ENCODE measurements at regions not wholly inside any gene's neighbourhood (a gene's known extent, or its start where the extent isn't known, plus 50 kb on each side); places are given as distances from the start of the nearest gene placed in this dataset.
"Not testable (repeated sequence)": the region's sequence is repeated elsewhere in the genome, so short reads cannot be mapped to it uniquely, and the experiment has no call there.

DNA sequence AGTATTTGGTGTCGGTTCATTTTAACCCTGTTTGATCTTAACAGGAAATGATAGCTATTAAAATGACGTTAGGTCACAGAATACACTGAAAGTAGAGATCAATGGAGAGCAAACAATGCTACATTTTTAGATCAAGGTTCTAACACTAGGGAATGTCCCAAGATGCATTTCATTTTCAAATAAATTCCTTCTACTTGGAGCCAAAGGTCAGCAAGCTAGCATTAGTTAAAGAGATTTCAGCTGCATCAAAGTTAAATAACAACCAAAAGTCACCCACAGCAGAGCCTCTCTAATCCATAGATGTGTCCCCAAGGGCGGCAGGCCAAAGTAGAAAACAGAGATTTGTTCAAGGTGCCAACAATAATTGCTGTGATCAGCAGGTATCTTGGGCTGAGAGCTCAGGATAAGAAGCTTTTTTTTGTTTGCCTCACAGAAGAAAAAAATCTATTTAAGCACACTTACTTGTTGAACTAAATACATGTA lies 1233.6 kb upstream of the TMEFF2 start:
- H3K9me3 ChIP-seq (ENCODE audit: insufficient read depth, low read length): no peaks in the 10 kb centered on the region
- no peaks in the 10 kb centered on the region for H4K20me1 ChIP-seq (ENCODE audit: insufficient read depth, low read length)
- H3K4me1 ChIP-seq (ENCODE audit: low read length): no peaks in the 10 kb centered on the region
- no peaks in the 10 kb centered on the region for H3K36me3 ChIP-seq (replicated peaks; ENCODE audit: low read depth, low read length)
- H3K79me2 ChIP-seq (ENCODE audit: low read length): no peaks in the 10 kb centered on the region
- H3K4me3 ChIP-seq (ENCODE audit: low read length): no peak overlapping the region
- no peaks in the 10 kb centered on the region for H3K27me3 ChIP-seq (ENCODE audit: low read depth, low read length)
- H3K27ac ChIP-seq (ENCODE audit: low read length): no peak overlapping the region
- H3K9ac ChIP-seq (ENCODE audit: low read length): no peak overlapping the region
- TF ChIP-seq CTCF (IDR thresholded peaks at IDR 0.05; ENCODE audit: low read depth, low read length) (no peak), EZH2phosphoT487 (IDR thresholded peaks at IDR 0.05; ENCODE audit: low read depth) (no peak)
- no peak overlapping the region for H3K4me2 ChIP-seq (ENCODE audit: low read length)
- H2AFZ ChIP-seq (ENCODE audit: low read depth, low read length): no peak overlapping the region

DNA sequence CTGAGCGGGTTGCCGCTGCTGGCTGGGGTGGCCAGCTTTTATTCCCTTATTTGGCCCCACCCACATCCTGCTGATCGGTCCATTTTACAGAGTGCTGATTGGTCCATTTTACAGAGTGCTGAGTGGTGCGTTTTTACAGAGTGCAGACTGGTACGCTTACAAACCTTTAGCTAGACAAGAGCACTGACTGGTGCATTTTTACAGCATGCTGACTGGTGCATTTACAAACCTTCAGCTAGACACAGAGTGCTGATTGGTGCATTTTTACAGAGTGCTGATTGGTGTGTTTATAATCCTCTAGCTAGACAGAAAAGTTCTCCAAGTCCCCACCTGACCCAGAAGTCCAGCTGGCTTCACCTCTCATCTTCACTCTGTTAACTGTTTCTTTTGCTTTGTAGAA lies 1217.6 kb upstream of the TMEFF2 start:
- H3K27me3 ChIP-seq (ENCODE audit: low read depth, low read length); H3K79me2 ChIP-seq (ENCODE audit: low read length); H3K4me3 ChIP-seq (ENCODE audit: low read length); H3K36me3 ChIP-seq (replicated peaks; ENCODE audit: low read depth, low read length); H2AFZ ChIP-seq (ENCODE audit: low read depth, low read length); H3K4me2 ChIP-seq (ENCODE audit: low read length); H4K20me1 ChIP-seq (ENCODE audit: insufficient read depth, low read length); H3K27ac ChIP-seq (ENCODE audit: low read length); H3K9me3 ChIP-seq (ENCODE audit: insufficient read depth, low read length); H3K9ac ChIP-seq (ENCODE audit: low read length); H3K4me1 ChIP-seq (ENCODE audit: low read length): not testable (repeated sequence)

DNA sequence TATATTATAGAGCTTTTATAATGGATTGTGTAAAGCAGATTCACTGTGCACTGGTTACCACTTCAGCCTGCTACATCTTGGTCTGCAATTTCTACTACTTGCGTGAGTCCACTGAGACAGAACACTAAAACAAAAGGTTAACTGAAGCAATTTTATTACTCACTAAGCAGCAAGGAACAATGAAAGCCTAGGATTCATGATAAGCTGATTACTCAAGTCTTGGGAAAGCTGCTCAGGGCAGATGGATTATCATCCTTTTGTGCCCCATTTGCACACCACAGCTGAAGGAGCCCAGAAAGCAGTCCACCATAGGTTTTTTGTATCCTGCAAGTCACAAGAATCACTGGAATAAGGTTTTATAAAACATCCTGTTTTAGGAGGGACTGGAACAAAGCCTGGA lies 1215.2 kb upstream of the TMEFF2 start:
- no peaks in the 10 kb centered on the region for H3K27me3 ChIP-seq (ENCODE audit: low read depth, low read length)
- no peaks in the 10 kb centered on the region for H3K36me3 ChIP-seq (replicated peaks; ENCODE audit: low read depth, low read length)
- H3K4me2 ChIP-seq (ENCODE audit: low read length): no peak overlapping the region
- H2AFZ ChIP-seq (ENCODE audit: low read depth, low read length): no peak overlapping the region
- no peaks in the 10 kb centered on the region for H4K20me1 ChIP-seq (ENCODE audit: insufficient read depth, low read length)
- no peak overlapping the region for H3K9ac ChIP-seq (ENCODE audit: low read length)
- H3K79me2 ChIP-seq (ENCODE audit: low read length): no peaks in the 10 kb centered on the region
- no peaks in the 10 kb centered on the region for H3K9me3 ChIP-seq (ENCODE audit: insufficient read depth, low read length)
- no peak overlapping the region for H3K4me3 ChIP-seq (ENCODE audit: low read length)
- TF ChIP-seq CTCF (IDR thresholded peaks at IDR 0.05; ENCODE audit: low read depth, low read length): no peak
- TF ChIP-seq EZH2phosphoT487 (IDR thresholded peaks at IDR 0.05; ENCODE audit: low read depth): no peak
- no peaks in the 10 kb centered on the region for H3K4me1 ChIP-seq (ENCODE audit: low read length)
- no peak overlapping the region for H3K27ac ChIP-seq (ENCODE audit: low read length)

DNA sequence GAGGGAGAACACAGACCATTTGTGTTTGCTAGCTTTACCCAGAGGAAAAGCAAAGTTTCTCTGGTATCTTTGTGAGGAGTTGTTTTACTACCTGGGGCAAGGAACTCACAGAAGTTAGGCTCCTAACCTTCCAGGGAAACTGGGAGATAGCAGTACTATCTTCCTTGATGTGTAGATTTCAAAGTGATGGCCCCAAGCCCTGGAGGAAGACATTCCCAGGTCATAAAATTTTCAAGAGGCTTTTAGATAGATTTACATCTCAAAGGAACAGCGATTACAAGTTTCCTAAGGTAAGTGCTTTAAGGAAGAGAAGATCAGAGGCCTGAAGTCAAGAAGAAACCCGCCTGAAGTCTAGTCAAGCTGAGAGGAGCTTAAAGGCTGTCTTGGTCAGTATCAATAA lies 1187.8 kb upstream of the TMEFF2 start:
- no peaks in the 10 kb centered on the region for H3K79me2 ChIP-seq (ENCODE audit: low read length)
- no peak overlapping the region for H3K27ac ChIP-seq (ENCODE audit: low read length)
- H3K36me3 ChIP-seq (replicated peaks; ENCODE audit: low read depth, low read length): no peaks in the 10 kb centered on the region
- H3K4me1 ChIP-seq (ENCODE audit: low read length): 0 out of 2 replicates have a peak, but pooled peaks cover 2% of the 10 kb centered on the region
- H3K9ac ChIP-seq (ENCODE audit: low read length): no peak overlapping the region
- no peak overlapping the region for H2AFZ ChIP-seq (ENCODE audit: low read depth, low read length)
- H3K4me2 ChIP-seq (ENCODE audit: low read length): no peak overlapping the region
- no peak for TF ChIP-seq CTCF (IDR thresholded peaks at IDR 0.05; ENCODE audit: low read depth, low read length)
- TF ChIP-seq EZH2phosphoT487 (IDR thresholded peaks at IDR 0.05; ENCODE audit: low read depth): no peak
- no peaks in the 10 kb centered on the region for H3K27me3 ChIP-seq (ENCODE audit: low read depth, low read length)
- H3K4me3 ChIP-seq (ENCODE audit: low read length): no peak overlapping the region
- no peaks in the 10 kb centered on the region for H4K20me1 ChIP-seq (ENCODE audit: insufficient read depth, low read length)
- H3K9me3 ChIP-seq (ENCODE audit: insufficient read depth, low read length): no peaks in the 10 kb centered on the region

- no peak overlapping the region for H3K27ac ChIP-seq (ENCODE audit: low read length)
- H3K4me3 ChIP-seq (ENCODE audit: low read length): no peak overlapping the region
- H3K27me3 ChIP-seq (ENCODE audit: low read depth, low read length): no peaks in the 10 kb centered on the region
- no peak overlapping the region for H3K4me2 ChIP-seq (ENCODE audit: low read length)
- H2AFZ ChIP-seq (ENCODE audit: low read depth, low read length): no peak overlapping the region
- no peaks in the 10 kb centered on the region for H3K4me1 ChIP-seq (ENCODE audit: low read length)
- no peaks in the 10 kb centered on the region for H3K79me2 ChIP-seq (ENCODE audit: low read length)
- no peaks in the 10 kb centered on the region for H3K36me3 ChIP-seq (replicated peaks; ENCODE audit: low read depth, low read length)
- no peaks in the 10 kb centered on the region for H3K9me3 ChIP-seq (ENCODE audit: insufficient read depth, low read length)
- no peaks in the 10 kb centered on the region for H4K20me1 ChIP-seq (ENCODE audit: insufficient read depth, low read length)
- H3K9ac ChIP-seq (ENCODE audit: low read length): no peak overlapping the region
- TF ChIP-seq EZH2phosphoT487 (IDR thresholded peaks at IDR 0.05; ENCODE audit: low read depth) (no peak), CTCF (IDR thresholded peaks at IDR 0.05; ENCODE audit: low read depth, low read length) (no peak)
Measured at GRCh38 chr2:193377789-193378188, 1183.1 kb upstream of the TMEFF2 start.
